MM.1S (cell line): ENCODE measurements at regions not wholly inside any gene's neighbourhood (a gene's known extent, or its start where the extent isn't known, plus 50 kb on each side); places are given as distances from the start of the nearest gene placed in this dataset.
"Not testable (repeated sequence)": the region's sequence is repeated elsewhere in the genome, so short reads cannot be mapped to it uniquely, and the experiment has no call there.

Source experiments
- DNase-seq: peaks from one replicate; pipeline ENCODE4 v3.0.0-alpha.2; 2015
- H2AFZ ChIP-seq: fragments of 300-600 bp; sonication (generic); 2 replicates; pipeline ENCODE4 v1.6.0; 2016; ENCODE audit warnings: antibody characterized with exemption, low read length
- H3F3A ChIP-seq: fragments of 300-600 bp; sonication (generic); 2 replicates; pipeline ENCODE4 v1.6.1; 2016; ENCODE audit warnings: mild to moderate bottlenecking, antibody characterized with exemption, low read length, moderate library complexity, mixed read lengths; ENCODE audit not compliant: insufficient read depth
- H3K27ac ChIP-seq: fragments of 300-600 bp; sonication (generic); 2 replicates; pipeline ENCODE4 v1.5.1; 2016; ENCODE audit warnings: mild to moderate bottlenecking, low read length
- H3K27me3 ChIP-seq: fragments of 300-600 bp; sonication (generic); replicated peaks from 2 replicates; pipeline ENCODE4 v1.6.0; 2016; ENCODE audit warnings: low read length; ENCODE audit not compliant: insufficient read depth
- H3K36me3 ChIP-seq: fragments of 300-600 bp; sonication (generic); replicated peaks from 2 replicates; pipeline ENCODE4 v1.6.1; 2016; ENCODE audit warnings: mild to moderate bottlenecking, low read length, mixed read lengths; ENCODE audit not compliant: insufficient read depth
- H3K4me1 ChIP-seq: fragments of 300-600 bp; sonication (generic); 2 replicates; pipeline ENCODE4 v1.6.1; 2016; ENCODE audit warnings: low read length, mixed read lengths
- H3K4me2 ChIP-seq: fragments of 300-600 bp; sonication (generic); 2 replicates; pipeline ENCODE4 v1.6.0; 2016; ENCODE audit warnings: low read depth, low read length
- H3K4me3 ChIP-seq: fragments of 300-600 bp; sonication (generic); 2 replicates; pipeline ENCODE4 v1.5.1; 2016; ENCODE audit warnings: low read length, mixed read lengths
- H3K79me2 ChIP-seq: fragments of 300-600 bp; sonication (generic); 2 replicates; pipeline ENCODE4 v1.6.1; 2016; ENCODE audit warnings: mixed run types, low read length, mixed read lengths
- H3K9ac ChIP-seq: fragments of 300-600 bp; sonication (generic); 2 replicates; pipeline ENCODE4 v1.6.1; 2016; ENCODE audit warnings: low read length, mixed read lengths
- H3K9me2 ChIP-seq: fragments of 300-600 bp; sonication (generic); replicated peaks from 2 replicates; pipeline ENCODE4 v1.6.1; 2016; ENCODE audit warnings: mild to moderate bottlenecking, low read length, mixed read lengths; ENCODE audit not compliant: insufficient read depth
- H3K9me3 ChIP-seq: fragments of 300-600 bp; sonication (generic); replicated peaks from 2 replicates; pipeline ENCODE4 v1.6.1; 2016; ENCODE audit warnings: mild to moderate bottlenecking, low read length, mixed read lengths; ENCODE audit not compliant: insufficient read depth
- H4K20me1 ChIP-seq: fragments of 300-600 bp; sonication (generic); 2 replicates; pipeline ENCODE4 v1.6.1; 2016; ENCODE audit warnings: mild to moderate bottlenecking, low read length, moderate library complexity, mixed read lengths; ENCODE audit not compliant: insufficient read depth
- CTCF ChIP-seq: fragments of 300-600 bp; sonication (generic); IDR thresholded peaks from 2 replicates; pipeline ENCODE4 v1.5.1; 2016; ENCODE audit warnings: antibody characterized with exemption, low read length, mixed read lengths
- EZH2 ChIP-seq: fragments of 300-600 bp; sonication (generic); optimal IDR thresholded peaks from 2 replicates; pipeline ENCODE3; 2017; ENCODE audit warnings: low read depth, mild to moderate bottlenecking, antibody characterized with exemption, low read length, mixed read lengths
- EZH2phosphoT487 ChIP-seq: fragments of 300-600 bp; sonication (generic); IDR thresholded peaks from 2 replicates; pipeline ENCODE4 v1.6.1; 2018; ENCODE audit warnings: antibody characterized with exemption, low read length

- H2AFZ ChIP-seq = no peak overlapping the region
- H4K20me1 ChIP-seq = no peaks in the 10 kb centered on the region
- H3K9me2 ChIP-seq = no peaks in the 10 kb centered on the region
- TF ChIP-seq EZH2 (no peak), CTCF (no peak), EZH2phosphoT487 (no peak)
- no peaks in the 10 kb centered on the region for H3K4me1 ChIP-seq
- H3F3A ChIP-seq = no peaks in the 10 kb centered on the region
- no peak overlapping the region for H3K9ac ChIP-seq
- no peaks in the 10 kb centered on the region for H3K36me3 ChIP-seq
- no peak overlapping the region for H3K4me3 ChIP-seq
- H3K27ac ChIP-seq = no peak overlapping the region
- no peaks in the 10 kb centered on the region for H3K79me2 ChIP-seq
- H3K4me2 ChIP-seq = no peak overlapping the region
- no peak for DNase-seq
- no peaks in the 10 kb centered on the region for H3K9me3 ChIP-seq
- no peaks in the 10 kb centered on the region for H3K27me3 ChIP-seq
Observed at GRCh38 chr5:110873773-110874437, 135.1 kb downstream of the SLC25A46 start.

DNA sequence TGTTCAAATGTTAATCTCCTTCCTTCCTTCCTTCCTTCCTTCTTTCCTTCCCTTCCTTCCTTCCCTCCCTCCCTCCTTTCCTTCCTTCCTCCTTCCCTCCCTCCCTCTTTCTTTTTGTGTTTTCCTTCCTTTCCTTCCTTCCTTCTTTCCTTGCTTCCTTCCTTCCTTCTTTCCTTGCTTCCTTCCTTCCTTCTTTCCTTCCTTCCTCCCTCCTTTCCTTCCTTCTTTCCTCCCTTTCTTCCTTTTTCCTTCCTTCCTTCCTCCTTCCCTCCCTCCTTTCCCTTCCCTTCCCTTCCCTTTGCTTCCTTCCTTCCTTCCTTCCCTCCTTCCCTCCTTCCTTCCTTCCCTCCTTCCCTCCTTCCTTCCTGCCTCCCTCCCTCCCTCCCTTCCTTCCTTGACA lies 136.3 kb downstream of the SLC25A46 start:
- H3K4me1 ChIP-seq, DNase-seq, H3K4me3 ChIP-seq, H2AFZ ChIP-seq, H3K27ac ChIP-seq, H3K4me2 ChIP-seq, H4K20me1 ChIP-seq, H3K36me3 ChIP-seq, H3K27me3 ChIP-seq, H3F3A ChIP-seq, H3K79me2 ChIP-seq, H3K9me2 ChIP-seq, H3K9ac ChIP-seq, H3K9me3 ChIP-seq: not testable (repeated sequence)

DNA sequence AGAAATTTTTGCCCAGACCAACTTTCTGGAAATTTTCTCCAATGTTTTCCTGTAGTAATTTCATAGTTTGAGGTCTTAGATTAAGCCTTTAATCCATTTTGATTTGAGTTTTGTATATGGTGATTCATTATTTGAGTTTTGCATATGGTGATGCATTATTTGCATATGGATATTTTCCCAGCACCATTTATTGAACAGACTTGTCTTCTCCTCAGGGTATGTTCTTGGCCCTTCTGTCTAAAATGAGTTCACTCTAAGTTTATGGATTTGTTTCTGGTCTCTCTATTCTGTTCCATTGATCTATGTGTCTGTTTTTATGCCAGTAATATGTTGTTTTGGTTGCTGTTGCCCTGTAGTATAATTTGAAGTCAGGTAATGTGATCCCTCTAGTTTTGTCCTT lies 139.3 kb downstream of the SLC25A46 start:
- Histone ChIP-seq H3K9me3 (no peaks in the 10 kb centered on the region), H3K4me3 (no peak overlapping the region), H3K27me3 (no peaks in the 10 kb centered on the region), H3K4me1 (no peaks in the 10 kb centered on the region), H3K36me3 (no peaks in the 10 kb centered on the region), H3K9ac (no peak overlapping the region), H2AFZ (no peak overlapping the region), H3F3A (no peaks in the 10 kb centered on the region), H4K20me1 (no peaks in the 10 kb centered on the region), H3K27ac (no peak overlapping the region), H3K4me2 (no peak overlapping the region), H3K79me2 (no peaks in the 10 kb centered on the region), H3K9me2 (no peaks in the 10 kb centered on the region)
- no peak for DNase-seq
- TF ChIP-seq CTCF (no peak), EZH2phosphoT487 (no peak), EZH2 (no peak)

DNA sequence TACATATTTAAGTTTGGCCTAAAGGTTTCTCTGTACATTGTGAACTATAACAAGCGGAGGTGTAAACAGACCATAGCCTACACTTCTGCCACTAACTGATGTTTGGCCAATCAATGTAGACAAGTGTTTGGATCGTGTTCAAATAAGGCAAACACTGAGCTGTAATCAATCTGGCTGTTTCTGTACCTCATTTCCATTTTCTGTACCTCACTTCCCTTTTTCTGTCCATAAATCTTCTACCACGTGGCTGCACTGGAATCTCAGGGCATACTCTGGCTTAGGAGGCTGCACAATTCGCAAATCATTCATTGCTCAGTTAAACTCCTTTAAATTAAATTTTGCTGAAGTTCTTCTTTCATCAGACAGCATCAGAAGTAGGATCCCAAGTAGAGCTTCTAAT lies 140.9 kb downstream of the SLC25A46 start:
- Histone ChIP-seq H3K4me3 (no peak overlapping the region), H2AFZ (no peak overlapping the region), H3K9me2 (no peaks in the 10 kb centered on the region), H3K4me2 (no peak overlapping the region), H3K9ac (no peak overlapping the region), H3K79me2 (no peaks in the 10 kb centered on the region), H3K27me3 (no peaks in the 10 kb centered on the region), H3F3A (no peaks in the 10 kb centered on the region), H3K4me1 (no peaks in the 10 kb centered on the region), H3K36me3 (no peaks in the 10 kb centered on the region), H4K20me1 (no peaks in the 10 kb centered on the region), H3K9me3 (no peaks in the 10 kb centered on the region), H3K27ac (no peak overlapping the region)
- no peak for DNase-seq
- TF ChIP-seq EZH2 (no peak), EZH2phosphoT487 (no peak), CTCF (no peak)
